ENCODE measurements at regions not wholly inside any gene's neighbourhood (a gene's known extent, or its start where the extent isn't known, plus 50 kb on each side); places are given as distances from the start of the nearest gene placed in this dataset.

- 84% methylated on average over 1 of the region's 1 CpG for WGBS
- DNase-seq (ENCODE audit: low spot score) = no peak
- no peak overlapping the region for H3K9ac ChIP-seq (ENCODE audit: low read depth in 1 of 2, low read length in 2 of 2)
- TF ChIP-seq EGR1 (IDR thresholded peaks at IDR 0.05; ENCODE audit: low read depth in 2 of 2) (no peak), REST (IDR thresholded peaks at IDR 0.05) (no peak)
- no peak overlapping the region for H3K27ac ChIP-seq (ENCODE audit: low read depth in 1 of 2, low read length in 2 of 2)
- no peak overlapping the region for H3K4me3 ChIP-seq (ENCODE audit: low read depth in 1 of 3, low read length in 3 of 3)
- H3K36me3 ChIP-seq (ENCODE audit: control insufficient read depth in 4 of 4, insufficient read depth in 3 of 4, low read depth in 1 of 4, low read length in 3 of 4) = no peaks in the 10 kb centered on the region
- H3K9me3 ChIP-seq (ENCODE audit: control insufficient read depth in 4 of 4, low read length in 3 of 4) = no peaks in the 10 kb centered on the region
- peaks cover 0 to 7% (median 0%) of the 10 kb centered on the region in 4 donors for H3K4me1 ChIP-seq (ENCODE audit: control insufficient read depth in 4 of 4, insufficient read depth in 4 of 4, low read length in 3 of 4)
- no peaks in the 10 kb centered on the region for H3K27me3 ChIP-seq (ENCODE audit: control insufficient read depth in 4 of 4, insufficient read depth in 4 of 4, low read length in 3 of 4)
Measured at GRCh38 chr12:118711185-118711584, 270.2 kb upstream of the SRRM4 start.

GRCh38 chr12:118714051-118714460 lies 267.3 kb upstream of the SRRM4 start:
- WGBS = 33% methylated on average over 5 of the region's 5 CpGs
- Histone ChIP-seq H3K4me1 (ENCODE audit: control insufficient read depth in 4 of 4, insufficient read depth in 4 of 4, low read length in 3 of 4) (peaks cover 0 to 7% (median 0%) of the 10 kb centered on the region in 4 donors), H3K36me3 (ENCODE audit: control insufficient read depth in 4 of 4, insufficient read depth in 3 of 4, low read depth in 1 of 4, low read length in 3 of 4) (no peaks in the 10 kb centered on the region), H3K9ac (ENCODE audit: low read depth in 1 of 2, low read length in 2 of 2) (no peak overlapping the region), H3K4me3 (ENCODE audit: low read depth in 1 of 3, low read length in 3 of 3) (no peak overlapping the region), H3K27ac (ENCODE audit: low read depth in 1 of 2, low read length in 2 of 2) (no peak overlapping the region), H3K27me3 (ENCODE audit: control insufficient read depth in 4 of 4, insufficient read depth in 4 of 4, low read length in 3 of 4) (no peaks in the 10 kb centered on the region), H3K9me3 (ENCODE audit: control insufficient read depth in 4 of 4, low read length in 3 of 4) (no peaks in the 10 kb centered on the region)
- no peak for TF ChIP-seq JUND (IDR thresholded peaks at IDR 0.05)
- TF ChIP-seq HNF4A (conservative IDR thresholded peaks at IDR 0.05) = no peak
- no peak for TF ChIP-seq FOXA2 (IDR thresholded peaks at IDR 0.05)
- no peak for TF ChIP-seq REST (IDR thresholded peaks at IDR 0.05)
- no peak for TF ChIP-seq MAX (IDR thresholded peaks at IDR 0.05)
- TF ChIP-seq EGR1 (IDR thresholded peaks at IDR 0.05; ENCODE audit: low read depth in 2 of 2) = no peak
- no peak for TF ChIP-seq ATF3 (IDR thresholded peaks at IDR 0.05)
- TF ChIP-seq RAD21 (IDR thresholded peaks at IDR 0.05) = peak; percentile 52 to 75
- no peak for TF ChIP-seq NR2F2 (IDR thresholded peaks at IDR 0.05)
- peak in 1 of 2 donors; percentile 2 for TF ChIP-seq RXRA (IDR thresholded peaks at IDR 0.05)
- TF ChIP-seq YY1 (IDR thresholded peaks at IDR 0.05) = no peak
- TF ChIP-seq GABPA (IDR thresholded peaks at IDR 0.05 in 1 of 2, conservative IDR thresholded peaks at IDR 0.05 in 1 of 2) = no peak
- TF ChIP-seq HNF4G (IDR thresholded peaks at IDR 0.05) = no peak
- no peak for TF ChIP-seq ZBTB33 (IDR thresholded peaks at IDR 0.05)
- TF ChIP-seq TAF1 (conservative IDR thresholded peaks at IDR 0.05) = no peak
- TF ChIP-seq FOXA1 (IDR thresholded peaks at IDR 0.05) = no peak
- peak; percentile 39 for TF ChIP-seq CTCF (IDR thresholded peaks at IDR 0.05; ENCODE audit: low read depth, low read length, missing input control)
- no peak for TF ChIP-seq SP1 (IDR thresholded peaks at IDR 0.05)
- peak; percentile 40 for DNase-seq (ENCODE audit: low spot score)
